ENCODE measurements at regions not wholly inside any gene's neighbourhood (a gene's known extent, or its start where the extent isn't known, plus 50 kb on each side); places are given as distances from the start of the nearest gene placed in this dataset.

DNA sequence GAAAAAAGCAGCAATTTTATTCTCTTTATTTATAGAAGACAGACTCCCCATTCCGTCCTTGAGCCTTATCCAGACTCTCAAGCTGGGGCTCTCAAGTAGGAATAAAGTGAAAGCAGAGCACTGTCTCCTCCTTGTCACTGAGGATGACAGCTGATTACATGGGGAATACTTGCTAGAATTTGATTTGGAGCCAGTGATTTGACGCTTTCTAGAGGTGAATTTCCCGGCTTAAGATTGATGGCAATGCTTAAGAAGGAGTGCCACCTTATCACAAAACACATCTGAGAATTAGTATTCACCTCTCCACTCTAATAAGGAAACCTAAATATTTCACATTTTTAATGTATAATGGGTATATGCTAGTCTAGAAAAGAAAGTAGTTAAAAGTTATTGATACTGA, 135.4 kb upstream of the SLC39A10 start:
- H3K4me1 ChIP-seq (ENCODE audit: control insufficient read depth in 3 of 3, insufficient read depth in 2 of 3, low read depth in 1 of 3, low read length in 2 of 3): no peaks in the 10 kb centered on the region
- WGBS, 3 donors: 71 to 84% (median 75%) methylated on average over 3 of the region's 3 CpGs
- no peak overlapping the region for H3K4me3 ChIP-seq (ENCODE audit: low read depth in 1 of 3, low read length in 3 of 3)
- no peaks in the 10 kb centered on the region for H3K36me3 ChIP-seq (ENCODE audit: control insufficient read depth in 3 of 3, insufficient read depth in 2 of 3, low read depth in 1 of 3, low read length in 3 of 3)
- H3K27me3 ChIP-seq (ENCODE audit: control insufficient read depth in 3 of 3, insufficient read depth in 3 of 3, low read length in 3 of 3): no peaks in the 10 kb centered on the region
- H3K9me3 ChIP-seq (ENCODE audit: control insufficient read depth in 2 of 2, insufficient read depth in 1 of 2, low read depth in 1 of 2, low read length in 1 of 2): no peaks in the 10 kb centered on the region
- H3K27ac ChIP-seq (ENCODE audit: low read depth in 1 of 3, low read length in 2 of 3): no peak overlapping the region
- DNase-seq (no peak), FAIRE-seq (no peak)

DNA sequence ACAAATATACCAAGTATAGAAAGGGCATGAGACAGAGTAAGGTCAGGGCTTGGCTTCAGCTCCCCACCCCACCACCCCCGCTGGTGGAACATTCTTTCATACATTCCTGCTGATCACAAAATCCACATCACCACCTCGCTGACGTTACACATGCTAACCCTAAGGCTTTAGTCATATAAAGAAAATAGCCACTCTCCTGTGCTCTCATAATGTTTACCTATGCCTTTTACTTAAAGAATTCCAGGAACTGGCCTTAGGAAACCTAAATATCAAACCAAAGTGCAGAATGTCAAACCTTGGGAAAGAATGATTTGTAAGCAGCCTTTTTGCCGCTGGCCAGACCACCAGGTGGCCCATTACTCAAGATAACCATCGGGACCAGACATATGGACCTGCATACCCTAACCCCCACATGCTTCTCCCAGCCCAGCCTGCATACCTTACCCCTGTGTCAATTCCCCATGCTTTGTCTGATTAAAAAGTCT, 136.3 kb upstream of the SLC39A10 start:
- H3K27ac ChIP-seq (ENCODE audit: low read depth in 1 of 3, low read length in 2 of 3): no peak overlapping the region
- H3K27me3 ChIP-seq (ENCODE audit: control insufficient read depth in 3 of 3, insufficient read depth in 3 of 3, low read length in 3 of 3): no peaks in the 10 kb centered on the region
- no peaks in the 10 kb centered on the region for H3K9me3 ChIP-seq (ENCODE audit: control insufficient read depth in 2 of 2, insufficient read depth in 1 of 2, low read depth in 1 of 2, low read length in 1 of 2)
- no peaks in the 10 kb centered on the region for H3K4me1 ChIP-seq (ENCODE audit: control insufficient read depth in 3 of 3, insufficient read depth in 2 of 3, low read depth in 1 of 3, low read length in 2 of 3)
- 65 to 82% (median 76%) methylated on average over 5 of the region's 5 CpGs for WGBS, 3 donors
- FAIRE-seq: no peak
- no peak overlapping the region for H3K4me3 ChIP-seq (ENCODE audit: low read depth in 1 of 3, low read length in 3 of 3)
- H3K36me3 ChIP-seq (ENCODE audit: control insufficient read depth in 3 of 3, insufficient read depth in 2 of 3, low read depth in 1 of 3, low read length in 3 of 3): no peaks in the 10 kb centered on the region
- no peak for DNase-seq

DNA sequence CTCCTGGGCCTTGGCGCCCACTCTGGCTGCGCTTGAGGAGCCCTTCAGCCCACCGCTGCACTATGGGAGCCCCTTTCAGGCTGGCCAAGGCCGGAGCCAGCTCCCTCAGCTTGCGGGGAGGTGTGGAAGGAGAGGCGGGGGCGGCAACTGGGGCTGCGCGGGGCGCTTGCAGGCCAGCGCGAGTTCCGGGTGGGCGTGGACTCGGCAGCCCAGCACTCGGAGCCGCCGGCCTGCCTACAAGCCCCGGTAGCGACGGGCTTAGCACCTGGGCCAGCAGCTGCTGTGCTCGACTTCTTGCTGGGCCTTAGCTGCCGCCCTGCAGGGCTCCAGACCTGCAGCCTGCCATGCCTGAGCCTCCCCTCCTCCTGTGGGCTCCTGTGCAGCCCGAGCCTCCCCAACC, 141.5 kb upstream of the SLC39A10 start:
- no peaks in the 10 kb centered on the region for H3K4me1 ChIP-seq (ENCODE audit: control insufficient read depth in 3 of 3, insufficient read depth in 2 of 3, low read depth in 1 of 3, low read length in 2 of 3)
- FAIRE-seq: no peak
- H3K27ac ChIP-seq (ENCODE audit: low read depth in 1 of 3, low read length in 2 of 3): no peak overlapping the region
- no peaks in the 10 kb centered on the region for H3K27me3 ChIP-seq (ENCODE audit: control insufficient read depth in 3 of 3, insufficient read depth in 3 of 3, low read length in 3 of 3)
- H3K9me3 ChIP-seq (ENCODE audit: control insufficient read depth in 2 of 2, insufficient read depth in 1 of 2, low read depth in 1 of 2, low read length in 1 of 2): peaks cover 0 to 3% of the 10 kb centered on the region in 2 donors
- no peak overlapping the region for H3K4me3 ChIP-seq (ENCODE audit: low read depth in 1 of 3, low read length in 3 of 3)
- DNase-seq: no peak
- H3K36me3 ChIP-seq (ENCODE audit: control insufficient read depth in 3 of 3, insufficient read depth in 2 of 3, low read depth in 1 of 3, low read length in 3 of 3): no peaks in the 10 kb centered on the region
- 95 to 98% (median 97%) methylated on average over 14 to 24 of the region's 24 CpGs for WGBS, 3 donors

DNA sequence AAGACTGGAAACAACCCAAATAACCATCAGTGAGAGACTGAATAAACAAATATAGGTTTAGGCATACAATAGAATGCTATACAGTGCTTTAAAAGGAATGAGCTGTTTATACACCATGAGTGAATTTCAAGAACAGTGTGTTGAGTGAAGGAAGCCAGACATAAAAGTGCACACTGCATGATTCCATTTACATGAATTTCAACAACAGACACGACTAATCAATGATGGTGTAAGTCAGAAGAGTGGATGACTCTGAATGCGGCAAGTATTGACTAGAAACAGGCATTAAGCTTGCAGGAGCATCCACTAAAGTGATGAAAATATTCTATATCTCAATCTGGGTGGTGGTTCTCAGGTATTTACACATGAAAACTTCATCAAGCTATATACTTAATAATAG, 142.7 kb upstream of the SLC39A10 start:
- 84 to 98% (median 88%) methylated on average over 2 of the region's 2 CpGs for WGBS, 3 donors
- DNase-seq: no peak

DNA sequence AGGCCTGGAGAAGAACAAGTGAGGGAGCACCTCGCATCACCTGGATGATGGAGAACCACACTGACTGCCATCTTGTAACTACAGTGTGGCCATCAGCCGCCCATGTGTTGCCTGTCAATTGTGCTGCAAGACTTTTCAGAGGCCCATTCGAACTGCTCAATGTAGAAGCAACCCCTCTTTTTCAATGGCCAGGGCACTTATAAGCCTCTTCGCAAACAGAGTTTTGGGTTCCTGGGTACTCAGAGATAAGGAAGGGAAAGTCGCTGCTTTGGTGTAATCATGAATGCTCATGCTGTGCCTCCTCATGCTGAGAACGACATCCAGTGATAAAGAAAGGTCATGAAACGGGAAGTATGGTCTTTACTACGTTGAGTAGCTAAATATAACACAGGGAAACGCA, 143.9 kb upstream of the SLC39A10 start:
- 67 to 73% (median 69%) methylated on average over 9 of the region's 9 CpGs for WGBS, 3 donors
- no peak for DNase-seq
- H3K4me1 ChIP-seq (ENCODE audit: control insufficient read depth in 3 of 3, insufficient read depth in 2 of 3, low read depth in 1 of 3, low read length in 2 of 3): no peaks in the 10 kb centered on the region
- peaks cover 0 to 3% of the 10 kb centered on the region in 2 donors for H3K9me3 ChIP-seq (ENCODE audit: control insufficient read depth in 2 of 2, insufficient read depth in 1 of 2, low read depth in 1 of 2, low read length in 1 of 2)
- no peaks in the 10 kb centered on the region for H3K36me3 ChIP-seq (ENCODE audit: control insufficient read depth in 3 of 3, insufficient read depth in 2 of 3, low read depth in 1 of 3, low read length in 3 of 3)
- no peak overlapping the region for H3K27ac ChIP-seq (ENCODE audit: low read depth in 1 of 3, low read length in 2 of 3)
- H3K27me3 ChIP-seq (ENCODE audit: control insufficient read depth in 3 of 3, insufficient read depth in 3 of 3, low read length in 3 of 3): no peaks in the 10 kb centered on the region
- no peak overlapping the region for H3K4me3 ChIP-seq (ENCODE audit: low read depth in 1 of 3, low read length in 3 of 3)
- no peak for FAIRE-seq

More for the DNA sequence above, 142.7 kb upstream of the SLC39A10 start:
- Histone ChIP-seq H3K9me3 (ENCODE audit: control insufficient read depth in 2 of 2, insufficient read depth in 1 of 2, low read depth in 1 of 2, low read length in 1 of 2) (peaks cover 0 to 3% of the 10 kb centered on the region in 2 donors), H3K36me3 (ENCODE audit: control insufficient read depth in 3 of 3, insufficient read depth in 2 of 3, low read depth in 1 of 3, low read length in 3 of 3) (no peaks in the 10 kb centered on the region), H3K27ac (ENCODE audit: low read depth in 1 of 3, low read length in 2 of 3) (no peak overlapping the region), H3K4me1 (ENCODE audit: control insufficient read depth in 3 of 3, insufficient read depth in 2 of 3, low read depth in 1 of 3, low read length in 2 of 3) (no peaks in the 10 kb centered on the region), H3K4me3 (ENCODE audit: low read depth in 1 of 3, low read length in 3 of 3) (no peak overlapping the region), H3K27me3 (ENCODE audit: control insufficient read depth in 3 of 3, insufficient read depth in 3 of 3, low read length in 3 of 3) (no peaks in the 10 kb centered on the region)
- FAIRE-seq: no peak

DNA sequence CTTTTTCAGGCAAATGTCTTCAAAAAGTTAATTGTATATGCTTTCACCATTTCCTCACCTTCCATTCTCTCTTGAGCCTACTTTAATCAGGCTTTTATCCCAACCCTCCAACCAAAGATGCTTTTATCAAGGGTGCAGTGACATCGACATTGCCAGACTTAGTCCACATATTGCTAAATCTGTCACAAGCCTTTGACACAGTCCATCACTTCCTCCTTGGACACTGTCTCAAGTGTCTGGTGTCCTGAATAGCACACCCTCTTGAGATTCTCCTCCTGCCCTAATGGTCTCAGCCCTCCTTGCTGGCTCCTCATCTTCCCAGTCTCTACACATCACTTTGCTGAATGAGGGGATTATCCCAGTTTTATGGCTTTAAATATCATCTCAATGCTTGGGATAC, 147.5 kb upstream of the SLC39A10 start:
- no peak overlapping the region for H3K4me3 ChIP-seq (ENCODE audit: low read depth in 1 of 3, low read length in 3 of 3)
- no peaks in the 10 kb centered on the region for H3K27me3 ChIP-seq (ENCODE audit: control insufficient read depth in 3 of 3, insufficient read depth in 3 of 3, low read length in 3 of 3)
- H3K4me1 ChIP-seq (ENCODE audit: control insufficient read depth in 3 of 3, insufficient read depth in 2 of 3, low read depth in 1 of 3, low read length in 2 of 3): no peaks in the 10 kb centered on the region
- H3K36me3 ChIP-seq (ENCODE audit: control insufficient read depth in 3 of 3, insufficient read depth in 2 of 3, low read depth in 1 of 3, low read length in 3 of 3): no peaks in the 10 kb centered on the region
- peaks cover 0 to 3% of the 10 kb centered on the region in 2 donors for H3K9me3 ChIP-seq (ENCODE audit: control insufficient read depth in 2 of 2, insufficient read depth in 1 of 2, low read depth in 1 of 2, low read length in 1 of 2)
- DNase-seq (no peak), FAIRE-seq (no peak)
- H3K27ac ChIP-seq (ENCODE audit: low read depth in 1 of 3, low read length in 2 of 3): no peak overlapping the region
- WGBS, 3 donors: 82 to 96% (median 91%) methylated on average over 1 of the region's 1 CpG

DNA sequence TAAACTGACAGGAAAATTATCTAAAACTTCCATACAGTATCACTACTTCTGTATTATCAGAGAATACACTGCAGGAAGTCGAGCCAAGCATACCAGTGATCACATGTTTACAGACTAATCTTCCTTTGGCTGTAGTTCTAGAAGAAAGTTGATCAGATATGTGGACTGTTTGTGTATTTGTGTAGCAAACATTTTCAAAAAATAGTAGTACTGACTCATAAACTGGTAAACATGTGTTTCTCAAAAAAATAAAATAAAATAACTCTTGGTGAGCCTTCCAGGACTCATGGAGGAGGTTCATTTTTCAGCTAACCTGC, 148.9 kb upstream of the SLC39A10 start:
- FAIRE-seq: no peak
- 74 to 82% (median 79%) methylated on average over 1 of the region's 1 CpG for WGBS, 3 donors
- Histone ChIP-seq H3K9me3 (ENCODE audit: control insufficient read depth in 2 of 2, insufficient read depth in 1 of 2, low read depth in 1 of 2, low read length in 1 of 2) (peaks cover 0 to 1% of the 10 kb centered on the region in 2 donors), H3K27me3 (ENCODE audit: control insufficient read depth in 3 of 3, insufficient read depth in 3 of 3, low read length in 3 of 3) (no peaks in the 10 kb centered on the region), H3K27ac (ENCODE audit: low read depth in 1 of 3, low read length in 2 of 3) (no peak overlapping the region), H3K4me3 (ENCODE audit: low read depth in 1 of 3, low read length in 3 of 3) (no peak overlapping the region), H3K4me1 (ENCODE audit: control insufficient read depth in 3 of 3, insufficient read depth in 2 of 3, low read depth in 1 of 3, low read length in 2 of 3) (no peaks in the 10 kb centered on the region), H3K36me3 (ENCODE audit: control insufficient read depth in 3 of 3, insufficient read depth in 2 of 3, low read depth in 1 of 3, low read length in 3 of 3) (no peaks in the 10 kb centered on the region)
- no peak for DNase-seq

DNA sequence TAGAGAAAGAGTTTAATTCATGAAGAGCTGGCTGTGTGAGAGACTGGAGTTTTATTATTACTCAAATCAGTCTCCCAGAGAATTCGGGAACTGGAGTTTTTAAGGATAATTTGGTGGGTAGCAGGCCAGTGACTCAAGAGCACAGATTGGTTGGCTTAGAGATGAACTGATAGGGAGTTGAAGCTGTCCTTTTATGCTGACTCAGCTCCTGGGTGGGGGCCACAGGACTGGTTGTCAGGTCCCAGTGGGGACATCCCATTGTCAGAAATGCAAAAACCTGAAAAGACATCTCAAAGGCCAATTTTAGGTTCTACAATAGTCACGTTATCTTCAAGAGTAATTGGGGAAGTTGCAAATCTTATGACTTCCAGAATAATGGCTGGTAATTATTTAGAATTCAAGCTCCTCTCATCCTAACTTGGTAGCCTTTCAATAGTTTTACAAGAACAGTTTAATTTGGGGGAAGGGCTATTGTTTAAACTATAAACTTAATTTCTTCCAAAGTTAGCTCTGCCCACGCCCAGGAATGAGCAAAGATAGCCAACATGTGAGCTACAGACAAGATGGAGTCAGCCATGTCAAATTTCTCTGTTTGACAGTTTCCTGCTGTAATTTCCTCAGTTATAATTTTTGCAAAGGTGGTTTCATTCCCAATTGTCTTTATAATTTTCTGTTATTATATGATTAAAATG, 149.4 kb upstream of the SLC39A10 start:
- FAIRE-seq (no peak), DNase-seq (no peak)
- H3K27ac ChIP-seq (ENCODE audit: low read depth in 1 of 3, low read length in 2 of 3): no peak overlapping the region
- H3K36me3 ChIP-seq (ENCODE audit: control insufficient read depth in 3 of 3, insufficient read depth in 2 of 3, low read depth in 1 of 3, low read length in 3 of 3): no peaks in the 10 kb centered on the region
- WGBS, 3 donors: 80 to 82% (median 81%) methylated on average over 3 of the region's 3 CpGs
- no peaks in the 10 kb centered on the region for H3K9me3 ChIP-seq (ENCODE audit: control insufficient read depth in 2 of 2, insufficient read depth in 1 of 2, low read depth in 1 of 2, low read length in 1 of 2)
- H3K4me1 ChIP-seq (ENCODE audit: control insufficient read depth in 3 of 3, insufficient read depth in 2 of 3, low read depth in 1 of 3, low read length in 2 of 3): no peaks in the 10 kb centered on the region
- no peaks in the 10 kb centered on the region for H3K27me3 ChIP-seq (ENCODE audit: control insufficient read depth in 3 of 3, insufficient read depth in 3 of 3, low read length in 3 of 3)
- no peak overlapping the region for H3K4me3 ChIP-seq (ENCODE audit: low read depth in 1 of 3, low read length in 3 of 3)

DNA sequence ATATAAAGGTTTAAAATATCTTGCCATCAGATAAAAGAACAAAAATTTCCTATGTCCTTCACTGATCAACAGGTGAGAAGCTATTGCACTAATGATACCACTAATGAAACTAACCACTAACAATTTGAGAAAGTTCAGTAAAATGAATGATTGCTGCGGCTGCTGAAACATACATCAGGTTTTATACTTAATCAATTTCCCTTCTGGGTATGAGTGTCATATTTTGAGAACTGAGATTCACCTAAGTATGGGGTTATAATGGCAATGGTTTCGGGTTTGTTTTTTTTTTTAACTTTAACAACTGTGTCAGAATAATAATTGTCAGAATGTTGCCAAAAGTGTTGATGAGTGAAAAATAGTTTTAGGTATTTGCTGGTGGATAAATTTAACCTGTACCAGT, 151.3 kb upstream of the SLC39A10 start:
- Histone ChIP-seq H3K9me3 (ENCODE audit: control insufficient read depth in 2 of 2, insufficient read depth in 1 of 2, low read depth in 1 of 2, low read length in 1 of 2) (no peaks in the 10 kb centered on the region), H3K36me3 (ENCODE audit: control insufficient read depth in 3 of 3, insufficient read depth in 2 of 3, low read depth in 1 of 3, low read length in 3 of 3) (no peaks in the 10 kb centered on the region), H3K4me3 (ENCODE audit: low read depth in 1 of 3, low read length in 3 of 3) (no peak overlapping the region), H3K4me1 (ENCODE audit: control insufficient read depth in 3 of 3, insufficient read depth in 2 of 3, low read depth in 1 of 3, low read length in 2 of 3) (no peaks in the 10 kb centered on the region), H3K27me3 (ENCODE audit: control insufficient read depth in 3 of 3, insufficient read depth in 3 of 3, low read length in 3 of 3) (no peaks in the 10 kb centered on the region), H3K27ac (ENCODE audit: low read depth in 1 of 3, low read length in 2 of 3) (no peak overlapping the region)
- FAIRE-seq: no peak
- WGBS, 3 donors: 73 to 87% (median 84%) methylated on average over 2 of the region's 2 CpGs
- no peak for DNase-seq

Data from small intestine (tissue), 7 donors.